ENCODE measurements at regions not wholly inside any gene's neighbourhood (a gene's known extent, or its start where the extent isn't known, plus 50 kb on each side); places are given as distances from the start of the nearest gene placed in this dataset.

DNA sequence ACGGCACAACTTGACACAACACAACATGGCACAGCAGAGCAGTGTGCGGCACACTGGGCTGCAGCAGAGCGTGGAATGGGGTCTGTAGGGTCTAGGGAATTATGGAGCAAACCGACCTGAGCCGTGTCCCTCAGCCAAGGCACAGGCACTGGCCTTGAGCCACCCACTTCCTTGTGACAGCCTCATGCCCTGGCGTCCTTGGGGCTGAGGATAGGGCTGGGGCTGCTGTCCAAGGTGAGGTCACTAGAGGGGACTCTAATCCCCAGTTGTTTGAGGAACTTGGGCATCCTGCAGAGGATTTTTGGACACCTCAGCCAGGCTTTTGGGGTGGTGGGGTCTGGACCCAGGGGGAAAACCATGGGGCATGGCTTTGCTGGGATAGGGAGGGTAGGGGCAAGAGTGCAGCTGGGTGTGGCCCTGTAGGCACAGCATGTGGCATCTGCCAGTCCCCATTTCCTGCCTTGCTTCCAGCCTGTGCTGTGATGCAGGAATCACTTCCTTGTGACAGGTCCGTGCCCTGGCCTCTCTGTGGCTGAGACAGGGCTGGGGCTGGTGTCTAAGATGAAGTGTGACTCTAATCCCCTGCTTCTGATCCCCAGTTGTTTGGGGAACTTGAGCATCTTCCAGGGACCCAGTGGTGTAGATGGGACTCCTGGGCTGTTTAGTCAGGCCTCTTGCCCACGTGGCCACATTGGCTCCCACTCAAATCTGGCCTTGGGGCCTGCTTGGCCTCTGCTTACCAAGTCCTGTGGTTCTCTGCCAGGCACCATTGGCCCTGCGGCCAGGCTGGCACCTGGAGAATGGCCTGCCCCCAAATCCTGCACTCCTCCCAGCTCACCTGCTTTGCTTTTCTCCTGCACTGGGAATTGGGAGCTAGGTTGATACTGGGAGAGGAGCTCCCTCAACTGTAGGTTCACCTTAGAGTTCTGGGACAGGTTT, 78.5 kb downstream of the SCGB2B2 start:
- intact Hi-C loops (cut with DNase I): no loop called here
- ATAC-seq: no peak
- 85% methylated on average over 3 of the region's 9 CpGs for WGBS (ENCODE audit: insufficient coverage, low coverage, low lambda C conversion rate, missing lambda C conversion rate)
- peaks cover 0 to 5% (median 0%) of the 10 kb centered on the region in 4 donors for H3K4me1 ChIP-seq
- no peaks in the 10 kb centered on the region for H3K9me3 ChIP-seq
- H3K36me3 ChIP-seq: no peaks in the 10 kb centered on the region
- no peaks in the 10 kb centered on the region for H3K27me3 ChIP-seq
- no peak for TF ChIP-seq POLR2A (IDR thresholded peaks at IDR 0.05)
- TF ChIP-seq CTCF (IDR thresholded peaks at IDR 0.05): no peak
- H3K27ac ChIP-seq: no peak overlapping the region
- H3K4me3 ChIP-seq: no peak overlapping the region
- DNase-seq: no peak

DNA sequence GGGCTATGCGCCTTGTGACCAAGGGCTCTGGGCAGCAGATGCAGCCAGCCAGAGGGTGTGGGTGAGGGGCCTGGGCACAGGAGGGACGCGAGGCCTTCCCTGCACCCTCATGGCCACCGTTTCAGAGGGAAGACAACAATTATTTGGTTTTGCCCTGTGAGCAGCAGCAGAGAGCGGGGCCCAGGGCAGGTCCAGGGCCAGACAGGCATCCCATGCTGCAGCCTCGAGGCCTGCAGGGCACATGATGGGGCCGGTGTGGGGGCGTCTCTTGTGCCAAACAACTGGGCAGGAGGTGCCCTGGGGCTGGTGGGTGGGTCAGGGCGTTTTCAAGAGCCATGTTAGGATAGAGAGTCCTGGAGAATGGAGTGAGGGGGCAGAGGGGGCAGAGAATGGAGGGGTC, 79.4 kb downstream of the SCGB2B2 start:
- H3K4me3 ChIP-seq: no peak overlapping the region
- intact Hi-C loops (cut with DNase I): no loop called here
- H3K36me3 ChIP-seq: no peaks in the 10 kb centered on the region
- no peak for ATAC-seq
- WGBS (ENCODE audit: insufficient coverage, low coverage, low lambda C conversion rate, missing lambda C conversion rate): 88% methylated on average over 5 of the region's 9 CpGs
- no peaks in the 10 kb centered on the region for H3K9me3 ChIP-seq
- peaks cover 0 to 5% (median 0%) of the 10 kb centered on the region in 4 donors for H3K4me1 ChIP-seq
- TF ChIP-seq CTCF (IDR thresholded peaks at IDR 0.05) (no peak), POLR2A (IDR thresholded peaks at IDR 0.05) (no peak)
- no peaks in the 10 kb centered on the region for H3K27me3 ChIP-seq
- no peak overlapping the region for H3K27ac ChIP-seq
- DNase-seq: no peak

- Histone ChIP-seq H3K36me3 (no peaks in the 10 kb centered on the region), H3K4me3 (no peak overlapping the region), H3K27me3 (no peaks in the 10 kb centered on the region), H3K9me3 (no peaks in the 10 kb centered on the region), H3K27ac (no peak overlapping the region), H3K4me1 (peaks cover 0 to 5% (median 0%) of the 10 kb centered on the region in 4 donors)
- ATAC-seq (no peak), DNase-seq (no peak)
- no CpG with 5 or more reads among the region's 1 CpG for WGBS (ENCODE audit: insufficient coverage, low coverage, low lambda C conversion rate, missing lambda C conversion rate)
- no peak for TF ChIP-seq CTCF (IDR thresholded peaks at IDR 0.05)
- TF ChIP-seq POLR2A (IDR thresholded peaks at IDR 0.05): no peak
- intact Hi-C loops (cut with DNase I): no loop called here
Observed at GRCh38 chr19:34596989-34597388, 80.0 kb downstream of the SCGB2B2 start.

DNA sequence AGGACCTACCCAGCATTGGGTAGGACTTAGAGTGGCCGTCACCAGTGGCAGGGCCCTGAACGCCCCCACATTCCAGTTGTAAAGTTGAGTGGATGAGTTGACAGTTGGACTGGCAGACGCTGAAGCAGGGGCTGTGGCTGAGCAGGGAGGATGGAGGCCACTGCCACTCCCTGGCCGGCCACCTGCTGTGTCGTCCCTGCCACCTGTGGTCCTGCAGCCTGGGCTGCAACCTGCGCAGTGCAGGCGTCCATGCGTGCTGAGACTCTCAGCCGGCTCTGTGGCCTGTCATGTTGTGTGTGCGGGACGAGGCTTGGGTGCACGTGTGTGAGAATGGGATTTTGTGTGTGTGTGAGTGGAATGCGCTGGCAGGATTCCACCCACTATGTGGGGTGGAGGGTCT, 80.8 kb downstream of the SCGB2B2 start:
- no peak for ATAC-seq
- no peak for DNase-seq
- 89% methylated on average over 10 of the region's 13 CpGs for WGBS (ENCODE audit: insufficient coverage, low coverage, low lambda C conversion rate, missing lambda C conversion rate)

More for the DNA sequence above, 80.8 kb downstream of the SCGB2B2 start:
- peaks cover 0 to 5% (median 0%) of the 10 kb centered on the region in 4 donors for H3K4me1 ChIP-seq
- no peaks in the 10 kb centered on the region for H3K36me3 ChIP-seq
- H3K27ac ChIP-seq: no peak overlapping the region
- H3K4me3 ChIP-seq: no peak overlapping the region
- no peaks in the 10 kb centered on the region for H3K27me3 ChIP-seq
- intact Hi-C loops (cut with DNase I): no loop called here
- no peaks in the 10 kb centered on the region for H3K9me3 ChIP-seq
- TF ChIP-seq CTCF (IDR thresholded peaks at IDR 0.05) (no peak), POLR2A (IDR thresholded peaks at IDR 0.05) (no peak)

All from right lobe of liver (tissue), 6 donors.